Retina (tissue), 1 donor: ENCODE measurements at regions not wholly inside any gene's neighbourhood (a gene's known extent, or its start where the extent isn't known, plus 50 kb on each side); places are given as distances from the start of the nearest gene placed in this dataset.

Experiments
- DNase-seq: peaks from one replicate; pipeline ENCODE4 v3.0.0-alpha.2; 2016

GRCh38 chr20:22862671-22863230 is 172.4 kb upstream of the SSTR4 start:
- DNase-seq = no peak

- no peak for DNase-seq
Observed at GRCh38 chr20:22863826-22864225, 171.3 kb upstream of the SSTR4 start.

- no peak for DNase-seq
Observed at GRCh38 chr20:22866812-22867341, 168.2 kb upstream of the SSTR4 start.

GRCh38 chr20:22878166-22878565 is 156.9 kb upstream of the SSTR4 start:
- DNase-seq = no peak

- DNase-seq = no peak
Observed at GRCh38 chr20:22880277-22880676, 154.8 kb upstream of the SSTR4 start.

- no peak for DNase-seq
Observed at GRCh38 chr20:22887796-22888195, 147.3 kb upstream of the SSTR4 start.

- DNase-seq = no peak
Observed at GRCh38 chr20:22890594-22891300, 144.4 kb upstream of the SSTR4 start.

- DNase-seq = no peak
Observed at GRCh38 chr20:22901164-22901563, 133.9 kb upstream of the SSTR4 start.

GRCh38 chr20:22901921-22902320 is 133.2 kb upstream of the SSTR4 start:
- no peak for DNase-seq

GRCh38 chr20:22904386-22904785 is 130.7 kb upstream of the SSTR4 start:
- DNase-seq = no peak

- DNase-seq = no peak
Observed at GRCh38 chr20:22904905-22905304, 130.2 kb upstream of the SSTR4 start.

GRCh38 chr20:22905658-22906057 is 129.5 kb upstream of the SSTR4 start:
- no peak for DNase-seq

GRCh38 chr20:22908437-22908836 is 126.7 kb upstream of the SSTR4 start:
- no peak for DNase-seq

- no peak for DNase-seq
Observed at GRCh38 chr20:22908944-22909343, 126.2 kb upstream of the SSTR4 start.

GRCh38 chr20:22909436-22909835 is 125.7 kb upstream of the SSTR4 start:
- no peak for DNase-seq

GRCh38 chr20:22910287-22910852 is 124.7 kb upstream of the SSTR4 start:
- DNase-seq = no peak

- no peak for DNase-seq
Observed at GRCh38 chr20:22914291-22914690, 120.8 kb upstream of the SSTR4 start.

GRCh38 chr20:22915512-22915911 is 119.6 kb upstream of the SSTR4 start:
- no peak for DNase-seq

- no peak for DNase-seq
Observed at GRCh38 chr20:22916021-22916842, 118.9 kb upstream of the SSTR4 start.

GRCh38 chr20:22918286-22918983 is 116.7 kb upstream of the SSTR4 start:
- DNase-seq = no peak

GRCh38 chr20:22920898-22921297 is 114.2 kb upstream of the SSTR4 start:
- no peak for DNase-seq

- no peak for DNase-seq
Observed at GRCh38 chr20:22921595-22922421, 113.3 kb upstream of the SSTR4 start.
